ENCODE measurements at regions not wholly inside any gene's neighbourhood (a gene's known extent, or its start where the extent isn't known, plus 50 kb on each side); places are given as distances from the start of the nearest gene placed in this dataset.
A peak's percentile ranks its signal among the peaks of the same experiment; 100 is the strongest.

GRCh38 chr3:182366746-182367145 is 426.6 kb upstream of the ATP11B start:
- DNase-seq = no peak

GRCh38 chr3:182369861-182370260 is 423.4 kb upstream of the ATP11B start:
- DNase-seq = no peak

- no peak for DNase-seq
Measured at GRCh38 chr3:182370949-182371348, 422.4 kb upstream of the ATP11B start.

- DNase-seq = no peak
Measured at GRCh38 chr3:182375916-182376315, 417.4 kb upstream of the ATP11B start.

GRCh38 chr3:182382112-182382857 is 411.0 kb upstream of the ATP11B start:
- DNase-seq = no peak

GRCh38 chr3:182384221-182384620 is 409.1 kb upstream of the ATP11B start:
- DNase-seq = no peak

GRCh38 chr3:182385356-182385755 is 407.9 kb upstream of the ATP11B start:
- no peak for DNase-seq

- no peak for DNase-seq
Measured at GRCh38 chr3:182388506-182388905, 404.8 kb upstream of the ATP11B start.

- DNase-seq = peak; percentile 96
Measured at GRCh38 chr3:182389071-182389815, 404.1 kb upstream of the ATP11B start.

- DNase-seq = no peak
Measured at GRCh38 chr3:182390421-182390820, 402.9 kb upstream of the ATP11B start.

- no peak for DNase-seq
Measured at GRCh38 chr3:182392182-182392937, 400.9 kb upstream of the ATP11B start.

GRCh38 chr3:182393151-182393550 is 400.2 kb upstream of the ATP11B start:
- DNase-seq = no peak

- no peak for DNase-seq
Measured at GRCh38 chr3:182393830-182394367, 399.4 kb upstream of the ATP11B start.

- no peak for DNase-seq
Measured at GRCh38 chr3:182397164-182397563, 396.1 kb upstream of the ATP11B start.

GRCh38 chr3:182399978-182400737 is 393.1 kb upstream of the ATP11B start:
- DNase-seq = no peak

GRCh38 chr3:182400838-182401237 is 392.5 kb upstream of the ATP11B start:
- DNase-seq = no peak

GRCh38 chr3:182404031-182404430 is 389.3 kb upstream of the ATP11B start:
- no peak for DNase-seq

- DNase-seq = no peak
Measured at GRCh38 chr3:182405759-182406158, 387.5 kb upstream of the ATP11B start.

GRCh38 chr3:182406786-182407185 is 386.5 kb upstream of the ATP11B start:
- no peak for DNase-seq

- DNase-seq = no peak
Measured at GRCh38 chr3:182410051-182410450, 383.3 kb upstream of the ATP11B start.

- no peak for DNase-seq
Measured at GRCh38 chr3:182412066-182412465, 381.2 kb upstream of the ATP11B start.

- no peak for DNase-seq
Measured at GRCh38 chr3:182413061-182413460, 380.2 kb upstream of the ATP11B start.

- no peak for DNase-seq
Measured at GRCh38 chr3:182413682-182414081, 379.6 kb upstream of the ATP11B start.
